SK-N-SH (cell line): ENCODE measurements at regions not wholly inside any gene's neighbourhood (a gene's known extent, or its start where the extent isn't known, plus 50 kb on each side); places are given as distances from the start of the nearest gene placed in this dataset.

Experiments
- CTCF ChIA-PET: fragments of 300-600, 350-600 bp; formaldehyde crosslinking; extraction: SDS; loops from one replicate; lab custom pipeline; 2021; lab: Yijun Ruan, JAX
- POLR2A ChIA-PET: fragments of 350-600 bp; sonication (Branson Sonifier 250); formaldehyde crosslinking; extraction: SDS; loops from one replicate; lab custom pipeline; 2020; ENCODE audit warnings: antibody characterized with exemption, inconsistent platforms; lab: Yijun Ruan, JAX
- DNase-seq: peaks from one replicate; pipeline ENCODE4 v3.0.0; 2012
- H2AFZ ChIP-seq: fragments of 200-600 bp; sonication (generic); 2 replicates; pipeline ENCODE4 v1.8.1; 2016; ENCODE audit warnings: antibody characterized with exemption, mild to moderate bottlenecking, low read depth
- H3F3A ChIP-seq: fragments of 200-600 bp; sonication (generic); replicated peaks from 2 replicates; pipeline ENCODE3; 2016; ENCODE audit warnings: antibody characterized with exemption, mild to moderate bottlenecking; ENCODE audit not compliant: insufficient read depth
- H3K27ac ChIP-seq, 2 experiments: fragments of 200-500 bp in 1 of 2; fragments of 200-600 bp in 1 of 2; sonication (Bioruptor generic) in 1 of 2; sonication (generic), shearing (Covaris generic) in 1 of 2; 2 replicates each; pipeline versions ENCODE4 v1.5.1 to v1.6.1; 2014 to 2016; ENCODE audit warnings: low read depth in 2 of 2, inconsistent platforms in 1 of 2, low read length in 1 of 2, mild to moderate bottlenecking in 1 of 2, mixed read lengths in 1 of 2
- H3K27me3 ChIP-seq: fragments of 200-600 bp; sonication (generic), shearing (Covaris generic); 2 replicates; pipeline ENCODE4 v1.6.1; 2016; ENCODE audit warnings: mixed run types; ENCODE audit not compliant: insufficient read depth
- H3K36me3 ChIP-seq, 2 experiments: fragments of 200-500 bp in 1 of 2; fragments of 200-600 bp in 1 of 2; sonication (Bioruptor generic) in 1 of 2; sonication (generic) in 1 of 2; replicated peaks in 1 of 2; 2 replicates each; pipeline versions ENCODE3 to v1.5.1; 2014 to 2016; ENCODE audit warnings: low read length in 1 of 2, mild to moderate bottlenecking in 1 of 2; ENCODE audit not compliant: insufficient read depth in 2 of 2, control insufficient read depth in 1 of 2
- H3K4me1 ChIP-seq, 2 experiments: fragments of 200-500 bp in 1 of 2; fragments of 200-600 bp in 1 of 2; sonication (Bioruptor generic) in 1 of 2; sonication (generic), shearing (Covaris generic) in 1 of 2; 2 replicates each; pipeline versions ENCODE4 v1.5.1 to v1.6.1; 2014 to 2016; ENCODE audit warnings: low read depth in 1 of 2, low read length in 1 of 2, mixed run types in 1 of 2; ENCODE audit not compliant: insufficient read depth in 2 of 2, control insufficient read depth in 1 of 2
- H3K4me2 ChIP-seq: fragments of 200-600 bp; sonication (generic), shearing (Covaris generic); 2 replicates; pipeline ENCODE4 v1.6.1; 2017; ENCODE audit warnings: mixed run types
- H3K4me3 ChIP-seq, 2 experiments: fragments of 200-500 bp in 1 of 2; fragments of 200-600 bp in 1 of 2; sonication (Bioruptor generic) in 1 of 2; sonication (generic), shearing (Covaris generic) in 1 of 2; 2 replicates each; pipeline versions ENCODE4 v1.5.1 to v1.8.1; 2014 to 2016; ENCODE audit warnings: low read depth in 2 of 2, inconsistent platforms in 1 of 2, low read length in 1 of 2, mild to moderate bottlenecking in 1 of 2, mixed read lengths in 1 of 2, moderate library complexity in 1 of 2
- H3K79me2 ChIP-seq: fragments of 200-600 bp; sonication (generic); 2 replicates; pipeline ENCODE4 v1.8.1; 2017; ENCODE audit warnings: mild to moderate bottlenecking; ENCODE audit not compliant: insufficient read depth
- H3K9ac ChIP-seq: fragments of 200-600 bp; sonication (generic); 2 replicates; pipeline ENCODE4 v1.6.1; 2017; ENCODE audit warnings: mixed run types
- H3K9me2 ChIP-seq: fragments of 200-600 bp; sonication (generic); 2 replicates; pipeline ENCODE4 v1.6.1; 2017; ENCODE audit warnings: mixed run types
- H3K9me3 ChIP-seq: fragments of 200-600 bp; sonication (generic); 2 replicates; pipeline ENCODE4 v1.6.1; 2017; ENCODE audit warnings: mixed run types, mild to moderate bottlenecking, moderate library complexity
- H4K20me1 ChIP-seq: fragments of 200-600 bp; sonication (generic); 2 replicates; pipeline ENCODE4 v1.6.1; 2017; ENCODE audit warnings: mild to moderate bottlenecking, mixed run types; ENCODE audit not compliant: insufficient read depth
- CHD2 ChIP-seq: fragments of 150-350 bp; IDR thresholded peaks from 2 replicates; pipeline ENCODE4 v1.6.1; 2018; ENCODE audit warnings: low read length; ENCODE audit not compliant: partially characterized antibody
- CTCF ChIP-seq: fragments of 200-600 bp; sonication (generic); IDR thresholded peaks from 2 replicates; pipeline ENCODE4 v1.6.1; 2017; ENCODE audit warnings: antibody characterized with exemption, mild to moderate bottlenecking, moderate library complexity
- EP300 ChIP-seq, 2 experiments: IDR thresholded peaks; 2 replicates each; pipeline versions ENCODE4 v1.4.0 to v1.6.1; 2012; ENCODE audit warnings: borderline replicate concordance in 1 of 2, low read depth in 1 of 2, low read length in 1 of 2
- EZH2phosphoT487 ChIP-seq: fragments of 200-600 bp; sonication (generic); IDR thresholded peaks from 2 replicates; pipeline ENCODE4 v1.6.1; 2017; ENCODE audit warnings: low read depth, mixed run types, mild to moderate bottlenecking, antibody characterized with exemption, moderate library complexity, borderline replicate concordance
- FOXJ3 ChIP-seq: sonication (generic); formaldehyde crosslinking; IDR thresholded peaks from 2 replicates; pipeline ENCODE4 v1.5.1; 2020; ENCODE audit warnings: mild to moderate bottlenecking, missing genetic modification reagents
- FOXM1 ChIP-seq: IDR thresholded peaks from 2 replicates; pipeline ENCODE4 v1.4.0; 2012; ENCODE audit warnings: low read depth, mild to moderate bottlenecking
- GABPA ChIP-seq: IDR thresholded peaks from 2 replicates; pipeline ENCODE4 v1.4.0; 2012; ENCODE audit warnings: low read depth, mild to moderate bottlenecking
- GATA2 ChIP-seq: sonication (generic); formaldehyde crosslinking; IDR thresholded peaks from 2 replicates; pipeline ENCODE4 v1.5.0; 2020; ENCODE audit warnings: mild to moderate bottlenecking, missing genetic modification reagents
- IRF3 ChIP-seq: fragments of 150-350 bp; IDR thresholded peaks from 2 replicates; pipeline ENCODE4 v1.6.1; 2016; ENCODE audit warnings: mild to moderate bottlenecking, low read depth, low read length
- MAX ChIP-seq: IDR thresholded peaks from 2 replicates; pipeline ENCODE4 v1.4.0; 2012; ENCODE audit warnings: low read depth
- MEF2A ChIP-seq: IDR thresholded peaks from 2 replicates; pipeline ENCODE4 v1.4.0; 2012; ENCODE audit warnings: low read depth, borderline replicate concordance
- NRF1 ChIP-seq: IDR thresholded peaks from 2 replicates; pipeline ENCODE4 v1.6.1; 2012; ENCODE audit warnings: low read depth, mild to moderate bottlenecking, low read length
- RAD21 ChIP-seq: IDR thresholded peaks from 2 replicates; pipeline ENCODE4 v1.6.1; 2012; ENCODE audit warnings: mild to moderate bottlenecking, low read length
- REST ChIP-seq: IDR thresholded peaks from 2 replicates; pipeline ENCODE4 v1.6.1; 2012; ENCODE audit warnings: mild to moderate bottlenecking, low read depth, low read length, moderate library complexity
- RFX5 ChIP-seq: IDR thresholded peaks from 2 replicates; pipeline ENCODE4 v1.6.1; 2012; ENCODE audit warnings: mild to moderate bottlenecking, improper control_type of control experiment, low read length
- SIN3A ChIP-seq: IDR thresholded peaks from 2 replicates; pipeline ENCODE4 v1.6.1; 2012; ENCODE audit warnings: low read depth, mild to moderate bottlenecking, low read length, moderate library complexity, borderline replicate concordance
- TCF12 ChIP-seq: IDR thresholded peaks from 2 replicates; pipeline ENCODE4 v1.4.0; 2012
- TEAD4 ChIP-seq: IDR thresholded peaks from 2 replicates; pipeline ENCODE4 v1.4.0; 2012; ENCODE audit warnings: mild to moderate bottlenecking, borderline replicate concordance; ENCODE audit not compliant: insufficient read depth
- ZBTB33 ChIP-seq: IDR thresholded peaks from 2 replicates; pipeline ENCODE4 v1.4.0; 2012; ENCODE audit warnings: low read depth, borderline replicate concordance
- WGBS: methylation state at CpG from one replicate; pipeline ENCODE4 v1.1.6; 2017; ENCODE audit warnings: low lambda C conversion rate; 5-methylcytosine and 5-hydroxymethylcytosine counted together

GRCh38 chr3:31456373-31456772 is 76.4 kb upstream of the STT3B start:
- WGBS = 12% methylated on average over 3 of the region's 3 CpGs
- no peaks in the 10 kb centered on the region for H3K27me3 ChIP-seq
- no peaks in the 10 kb centered on the region for H3K79me2 ChIP-seq
- H3K4me1 ChIP-seq = no peaks in the 10 kb centered on the region
- H3K36me3 ChIP-seq = no peaks in the 10 kb centered on the region
- H3K4me3 ChIP-seq = no peak overlapping the region
- H3K9me2 ChIP-seq = no peaks in the 10 kb centered on the region
- no peak overlapping the region for H2AFZ ChIP-seq
- ChIA-PET POLR2A (no interaction called here), CTCF (no interaction called here)
- H3K9me3 ChIP-seq = no peaks in the 10 kb centered on the region
- H3K9ac ChIP-seq = no peak overlapping the region
- TF ChIP-seq REST = no peak
- no peak for TF ChIP-seq GATA2 (CRISPR knock-in tag)
- TF ChIP-seq RFX5 = no peak
- TF ChIP-seq RAD21 = no peak
- TF ChIP-seq TCF12 = no peak
- TF ChIP-seq MEF2A = no peak
- no peak for TF ChIP-seq TEAD4
- TF ChIP-seq FOXM1 = no peak
- TF ChIP-seq SIN3A = no peak
- no peak for TF ChIP-seq NRF1
- TF ChIP-seq GABPA = no peak
- no peak for TF ChIP-seq EZH2phosphoT487
- no peak for TF ChIP-seq MAX
- no peak for TF ChIP-seq CTCF
- no peak for TF ChIP-seq FOXJ3 (CRISPR knock-in tag)
- TF ChIP-seq CHD2 = no peak
- no peak for TF ChIP-seq ZBTB33
- no peak for TF ChIP-seq IRF3
- TF ChIP-seq EP300 (IDR thresholded peaks at IDR 0.05; ENCODE audit: borderline replicate concordance in 1 of 2, low read depth in 1 of 2, low read length in 1 of 2) = no peak
- no peaks in the 10 kb centered on the region for H4K20me1 ChIP-seq
- no peaks in the 10 kb centered on the region for H3F3A ChIP-seq
- no peak overlapping the region for H3K27ac ChIP-seq
- DNase-seq = no peak
- no peak overlapping the region for H3K4me2 ChIP-seq
